ENCODE measurements at regions not wholly inside any gene's neighbourhood (a gene's known extent, or its start where the extent isn't known, plus 50 kb on each side); places are given as distances from the start of the nearest gene placed in this dataset.

DNA sequence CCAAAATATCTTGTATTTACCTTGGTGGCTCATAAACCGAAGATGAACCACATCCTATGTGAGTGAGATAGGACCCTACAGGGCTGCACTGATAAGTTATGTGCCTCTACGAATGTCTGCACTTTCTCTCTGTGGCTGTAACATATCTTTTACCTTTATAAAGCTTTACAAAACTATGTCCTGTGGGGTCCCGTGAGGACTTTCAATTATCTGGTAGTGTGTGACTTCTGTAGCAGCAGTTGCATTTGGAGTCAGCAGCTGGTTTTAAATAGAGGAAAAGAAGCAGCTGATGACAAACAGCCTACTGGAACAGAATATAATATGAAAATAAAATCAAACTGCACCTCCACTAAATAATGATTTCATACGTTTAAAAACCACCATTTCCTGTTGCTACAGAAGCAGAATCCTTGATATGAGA, 222.4 kb upstream of the GNAI1 start:
- TF ChIP-seq, protein P1, sequence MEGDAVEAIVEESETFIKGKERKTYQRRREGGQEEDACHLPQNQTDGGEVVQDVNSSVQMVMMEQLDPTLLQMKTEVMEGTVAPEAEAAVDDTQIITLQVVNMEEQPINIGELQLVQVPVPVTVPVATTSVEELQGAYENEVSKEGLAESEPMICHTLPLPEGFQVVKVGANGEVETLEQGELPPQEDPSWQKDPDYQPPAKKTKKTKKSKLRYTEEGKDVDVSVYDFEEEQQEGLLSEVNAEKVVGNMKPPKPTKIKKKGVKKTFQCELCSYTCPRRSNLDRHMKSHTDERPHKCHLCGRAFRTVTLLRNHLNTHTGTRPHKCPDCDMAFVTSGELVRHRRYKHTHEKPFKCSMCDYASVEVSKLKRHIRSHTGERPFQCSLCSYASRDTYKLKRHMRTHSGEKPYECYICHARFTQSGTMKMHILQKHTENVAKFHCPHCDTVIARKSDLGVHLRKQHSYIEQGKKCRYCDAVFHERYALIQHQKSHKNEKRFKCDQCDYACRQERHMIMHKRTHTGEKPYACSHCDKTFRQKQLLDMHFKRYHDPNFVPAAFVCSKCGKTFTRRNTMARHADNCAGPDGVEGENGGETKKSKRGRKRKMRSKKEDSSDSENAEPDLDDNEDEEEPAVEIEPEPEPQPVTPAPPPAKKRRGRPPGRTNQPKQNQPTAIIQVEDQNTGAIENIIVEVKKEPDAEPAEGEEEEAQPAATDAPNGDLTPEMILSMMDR (IDR thresholded peaks at IDR 0.05) = no peak
- TF ChIP-seq POLR2A (IDR thresholded peaks at IDR 0.05) = no peak

All from stomach (tissue), 4 donors.